DOHH2 (cell line): ENCODE measurements at regions not wholly inside any gene's neighbourhood (a gene's known extent, or its start where the extent isn't known, plus 50 kb on each side); places are given as distances from the start of the nearest gene placed in this dataset.

Experiments
- H3F3A ChIP-seq: fragments of 200-600 bp; sonication (generic), shearing (Covaris generic); 2 replicates; pipeline ENCODE4 v1.6.0; 2016; ENCODE audit warnings: antibody characterized with exemption, mild to moderate bottlenecking; ENCODE audit not compliant: control insufficient read depth, insufficient read depth
- H3K27ac ChIP-seq: fragments of 200-600 bp; sonication (generic); 2 replicates; pipeline ENCODE4 v1.5.1; 2014; ENCODE audit warnings: low read depth, mild to moderate bottlenecking, low read length, moderate library complexity
- H3K27me3 ChIP-seq: fragments of 200-600 bp; sonication (generic); 2 replicates; pipeline ENCODE4 v1.6.1; 2014; ENCODE audit warnings: mild to moderate bottlenecking, low read length, mixed read lengths; ENCODE audit not compliant: control insufficient read depth
- H3K36me3 ChIP-seq: fragments of 200-600 bp; sonication (generic); 2 replicates; pipeline ENCODE4 v1.6.1; 2014; ENCODE audit warnings: mild to moderate bottlenecking, low read length, moderate library complexity, mixed read lengths; ENCODE audit not compliant: control insufficient read depth
- H3K4me1 ChIP-seq: fragments of 200-600 bp; sonication (generic); 2 replicates; pipeline ENCODE4 v1.6.1; 2014; ENCODE audit warnings: mild to moderate bottlenecking, low read length, mixed read lengths; ENCODE audit not compliant: control insufficient read depth
- H3K4me2 ChIP-seq: fragments of 200-600 bp; sonication (generic); 2 replicates; pipeline ENCODE4 v1.6.0; 2014; ENCODE audit warnings: mild to moderate bottlenecking, low read length, moderate library complexity
- H3K4me3 ChIP-seq: fragments of 200-600 bp; sonication (generic); 2 replicates; pipeline ENCODE4 v1.5.1; 2014; ENCODE audit warnings: mild to moderate bottlenecking, low read length, mixed read lengths
- H3K79me2 ChIP-seq: fragments of 200-600 bp; sonication (generic); 2 replicates; pipeline ENCODE4 v1.6.1; 2014; ENCODE audit warnings: mild to moderate bottlenecking, low read length, mixed read lengths; ENCODE audit not compliant: control insufficient read depth
- H3K9me2 ChIP-seq: fragments of 200-600 bp; sonication (generic); replicated peaks from 2 replicates; pipeline ENCODE4 v1.6.1; 2014; ENCODE audit warnings: mild to moderate bottlenecking, low read length, mixed read lengths; ENCODE audit not compliant: control insufficient read depth
- H3K9me3 ChIP-seq: fragments of 200-600 bp; sonication (generic); 2 replicates; pipeline ENCODE4 v1.6.1; 2014; ENCODE audit warnings: antibody characterized with exemption, low read length, mixed read lengths; ENCODE audit not compliant: control insufficient read depth, insufficient read depth
- H4K20me1 ChIP-seq: fragments of 200-600 bp; sonication (generic); 2 replicates; pipeline ENCODE4 v1.6.0; 2014; ENCODE audit warnings: low read depth, mild to moderate bottlenecking, antibody characterized with exemption, low read length, moderate library complexity; ENCODE audit not compliant: control insufficient read depth, insufficient read depth
- EZH2phosphoT487 ChIP-seq: fragments of 200-600 bp; sonication (generic); IDR thresholded peaks from 2 replicates; pipeline ENCODE4 v1.6.1; 2017; ENCODE audit warnings: borderline replicate concordance, mild to moderate bottlenecking, antibody characterized with exemption, low read length, moderate library complexity, mixed read lengths
- TF ChIP-seq, protein P1 (sequence below): fragments of 200-600 bp; sonication (generic); IDR thresholded peaks from one replicate; pipeline ENCODE4 v1.5.1; 2014; ENCODE audit warnings: antibody characterized with exemption, mild to moderate bottlenecking, low read depth, low read length; ENCODE audit not compliant: poor library complexity, severe bottlenecking

DNA sequence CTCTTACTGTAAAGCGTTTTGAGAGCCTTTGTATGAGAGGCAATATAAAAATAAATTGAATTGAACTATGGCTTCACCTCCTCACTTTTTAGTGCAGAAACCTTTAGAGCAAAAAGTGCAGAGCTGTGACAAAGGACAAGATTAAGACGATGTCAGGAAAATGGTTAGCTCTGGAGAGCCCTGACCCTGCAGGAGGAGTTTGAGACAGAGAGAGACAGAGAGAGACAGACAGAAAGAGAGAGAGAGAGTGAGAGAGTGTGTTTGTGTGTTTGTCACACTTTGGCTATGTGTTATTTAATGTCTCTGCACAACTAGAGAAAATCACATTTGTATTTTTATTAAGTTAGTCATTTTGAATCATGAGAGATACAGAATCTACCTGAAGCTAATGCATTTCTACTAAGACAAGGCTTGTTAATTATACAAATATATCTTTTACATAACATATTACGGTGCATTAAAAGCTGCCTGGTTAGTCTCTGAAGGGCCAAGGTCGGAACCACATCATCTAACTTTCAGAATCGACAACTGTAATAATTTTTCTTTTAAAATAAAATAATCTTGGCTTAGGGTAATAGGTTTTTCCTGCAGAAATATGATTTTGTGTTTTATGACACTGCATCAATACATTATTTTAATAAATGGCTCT, 423.5 kb upstream of the ZEB2 start:
- Histone ChIP-seq H3K36me3 (no peaks in the 10 kb centered on the region), H3K4me2 (no peak overlapping the region)

GRCh38 chr2:144942516-144943256, 422.8 kb upstream of the ZEB2 start:
- no peak for TF ChIP-seq EZH2phosphoT487
- TF ChIP-seq, protein P1, sequence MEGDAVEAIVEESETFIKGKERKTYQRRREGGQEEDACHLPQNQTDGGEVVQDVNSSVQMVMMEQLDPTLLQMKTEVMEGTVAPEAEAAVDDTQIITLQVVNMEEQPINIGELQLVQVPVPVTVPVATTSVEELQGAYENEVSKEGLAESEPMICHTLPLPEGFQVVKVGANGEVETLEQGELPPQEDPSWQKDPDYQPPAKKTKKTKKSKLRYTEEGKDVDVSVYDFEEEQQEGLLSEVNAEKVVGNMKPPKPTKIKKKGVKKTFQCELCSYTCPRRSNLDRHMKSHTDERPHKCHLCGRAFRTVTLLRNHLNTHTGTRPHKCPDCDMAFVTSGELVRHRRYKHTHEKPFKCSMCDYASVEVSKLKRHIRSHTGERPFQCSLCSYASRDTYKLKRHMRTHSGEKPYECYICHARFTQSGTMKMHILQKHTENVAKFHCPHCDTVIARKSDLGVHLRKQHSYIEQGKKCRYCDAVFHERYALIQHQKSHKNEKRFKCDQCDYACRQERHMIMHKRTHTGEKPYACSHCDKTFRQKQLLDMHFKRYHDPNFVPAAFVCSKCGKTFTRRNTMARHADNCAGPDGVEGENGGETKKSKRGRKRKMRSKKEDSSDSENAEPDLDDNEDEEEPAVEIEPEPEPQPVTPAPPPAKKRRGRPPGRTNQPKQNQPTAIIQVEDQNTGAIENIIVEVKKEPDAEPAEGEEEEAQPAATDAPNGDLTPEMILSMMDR = no peak
- H3K4me2 ChIP-seq = no peak overlapping the region
- no peaks in the 10 kb centered on the region for H4K20me1 ChIP-seq
- no peaks in the 10 kb centered on the region for H3K9me3 ChIP-seq
- H3K4me1 ChIP-seq = no peaks in the 10 kb centered on the region
- H3K79me2 ChIP-seq = no peaks in the 10 kb centered on the region
- H3K27ac ChIP-seq = no peak overlapping the region
- no peaks in the 10 kb centered on the region for H3K9me2 ChIP-seq
- H3F3A ChIP-seq = no peaks in the 10 kb centered on the region
- H3K36me3 ChIP-seq = no peaks in the 10 kb centered on the region
- H3K27me3 ChIP-seq = no peaks in the 10 kb centered on the region
- no peak overlapping the region for H3K4me3 ChIP-seq

More for the DNA sequence above, 423.5 kb upstream of the ZEB2 start:
- Histone ChIP-seq H3K4me1 (no peaks in the 10 kb centered on the region), H3F3A (no peaks in the 10 kb centered on the region), H4K20me1 (no peaks in the 10 kb centered on the region), H3K27me3 (no peaks in the 10 kb centered on the region), H3K4me3 (no peak overlapping the region), H3K9me3 (no peaks in the 10 kb centered on the region), H3K79me2 (no peaks in the 10 kb centered on the region), H3K27ac (no peak overlapping the region), H3K9me2 (no peaks in the 10 kb centered on the region)
- TF ChIP-seq, protein P1 = no peak
- no peak for TF ChIP-seq EZH2phosphoT487

- no peak overlapping the region for H3K4me2 ChIP-seq
- no peak for TF ChIP-seq EZH2phosphoT487
- TF ChIP-seq, protein P1 = no peak
- no peaks in the 10 kb centered on the region for H3K4me1 ChIP-seq
- no peaks in the 10 kb centered on the region for H3K27me3 ChIP-seq
- H3K27ac ChIP-seq = no peak overlapping the region
- H3K4me3 ChIP-seq = no peak overlapping the region
- H3K79me2 ChIP-seq = no peaks in the 10 kb centered on the region
- no peaks in the 10 kb centered on the region for H4K20me1 ChIP-seq
- H3F3A ChIP-seq = no peaks in the 10 kb centered on the region
- no peaks in the 10 kb centered on the region for H3K9me2 ChIP-seq
- H3K9me3 ChIP-seq = peaks cover 8% of the 10 kb centered on the region; the same call in 1 of the 2 replicates
- H3K36me3 ChIP-seq = no peaks in the 10 kb centered on the region
These were observed 422.0 kb upstream of the ZEB2 start for GRCh38 chr2:144941743-144942488.
